Esophagus muscularis mucosa (tissue), 3 donors: ENCODE measurements at regions not wholly inside any gene's neighbourhood (a gene's known extent, or its start where the extent isn't known, plus 50 kb on each side); places are given as distances from the start of the nearest gene placed in this dataset.

Experiments used
- CTCF ChIP-seq, 3 experiments: fragments of 200-600 bp in 2 of 3; fragments of 450-650 bp in 1 of 3; sonication (generic) in 2 of 3; IDR thresholded peaks; one replicate each; pipeline ENCODE4 v1.5.1; 2017 to 2019; ENCODE audit warnings: antibody characterized with exemption in 3 of 3, mild to moderate bottlenecking in 2 of 3, moderate library complexity in 1 of 3
- POLR2A ChIP-seq: fragments of 450-650 bp; IDR thresholded peaks from one replicate; pipeline ENCODE4 v1.6.1; 2017; ENCODE audit warnings: antibody characterized with exemption, moderate library complexity, mild to moderate bottlenecking, low read depth

DNA sequence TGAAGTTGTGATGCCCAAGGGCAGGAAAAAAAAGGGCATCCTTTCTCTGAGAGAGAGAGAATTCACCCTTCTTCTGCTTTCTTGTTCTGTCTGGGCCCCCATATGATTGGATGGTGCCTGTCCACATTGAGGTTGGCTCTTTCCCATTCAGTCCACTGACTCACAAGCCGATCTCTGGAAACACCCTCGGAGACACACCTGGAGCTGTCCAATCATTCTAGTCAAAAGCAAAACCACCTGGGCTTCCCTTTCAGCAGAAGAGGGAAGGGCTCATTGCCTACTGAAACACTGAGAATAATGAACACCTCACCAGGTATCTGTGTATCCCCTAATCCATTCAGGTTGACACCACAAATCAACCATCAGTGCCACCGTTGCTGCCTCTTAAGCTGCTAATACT lies 103.7 kb upstream of the GNG12 start:
- TF ChIP-seq POLR2A, result no peak
- no peak for TF ChIP-seq CTCF (IDR thresholded peaks at IDR 0.05)
